T1000 (cell line): ENCODE measurements at regions not wholly inside any gene's neighbourhood (a gene's known extent, or its start where the extent isn't known, plus 50 kb on each side); places are given as distances from the start of the nearest gene placed in this dataset.
"Not testable (repeated sequence)": the region's sequence is repeated elsewhere in the genome, so short reads cannot be mapped to it uniquely, and the experiment has no call there.

ENCODE experiments used
- DNase-seq: peaks from one replicate; lab custom pipeline; 2025; ENCODE audit warnings: mixed read lengths; lab: John Stamatoyannopoulos, UW

DNA sequence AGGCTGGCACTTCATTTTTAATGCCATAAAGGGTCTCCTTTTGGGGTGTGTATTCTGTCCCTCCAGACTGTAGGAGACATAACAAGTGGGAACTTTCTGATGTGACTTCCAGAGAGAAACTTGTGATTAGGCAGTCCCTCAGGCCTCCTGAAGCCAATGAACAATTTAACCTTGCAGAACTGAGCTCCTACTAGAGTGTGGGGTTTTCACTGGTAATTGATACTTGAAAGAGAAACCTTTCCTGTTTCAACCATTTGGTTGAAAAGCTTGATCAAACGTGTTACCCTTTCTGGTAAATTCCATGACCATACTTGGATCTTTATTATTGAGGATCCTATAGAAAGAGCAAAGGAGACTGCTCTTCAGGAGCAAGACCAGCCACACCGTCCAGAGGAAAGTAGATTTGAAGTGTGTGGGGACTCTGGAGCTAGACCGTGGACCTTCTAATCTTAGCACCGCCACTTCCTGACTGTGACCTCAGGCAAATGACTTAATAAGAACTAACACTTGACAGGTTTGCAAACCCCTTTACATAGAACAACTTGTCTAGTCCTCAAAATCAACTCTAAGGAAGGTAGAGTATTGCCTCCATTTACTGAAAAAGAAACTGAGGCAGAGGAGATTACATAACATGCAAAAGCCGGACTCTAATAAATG lies 69.9 kb upstream of the GDNF start:
- DNase-seq, result not testable (repeated sequence)

DNA sequence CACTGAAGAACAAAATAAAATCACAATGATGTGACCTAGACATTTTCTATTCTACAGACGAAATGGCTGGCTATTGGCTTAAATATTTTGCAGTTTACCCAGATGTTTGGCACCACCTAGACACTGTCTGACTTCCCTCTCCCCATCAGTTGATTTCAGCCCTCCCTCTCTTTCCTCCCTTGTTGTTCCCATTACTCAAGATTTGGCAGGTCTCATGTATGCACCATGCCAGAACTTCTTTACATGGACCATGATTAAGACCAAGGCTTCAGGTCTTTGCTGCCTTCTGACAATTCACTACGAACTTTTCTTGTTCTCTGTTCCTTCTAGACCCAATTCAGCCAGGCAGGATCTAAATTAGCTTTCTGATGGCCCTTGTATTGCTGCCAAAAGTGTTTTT lies 66.6 kb upstream of the GDNF start:
- DNase-seq, result no peak

- DNase-seq, result no peak
Observed at GRCh38 chr5:37905230-37905629, 65.4 kb upstream of the GDNF start.

- no peak for DNase-seq
Observed at GRCh38 chr5:37902323-37902722, 62.5 kb upstream of the GDNF start.

- DNase-seq, result no peak
Observed at GRCh38 chr5:37900692-37901091, 60.9 kb upstream of the GDNF start.

- no peak for DNase-seq
Observed at GRCh38 chr5:37899037-37899436, 59.2 kb upstream of the GDNF start.

GRCh38 chr5:37896159-37896558 lies 56.3 kb upstream of the GDNF start:
- no peak for DNase-seq

DNA sequence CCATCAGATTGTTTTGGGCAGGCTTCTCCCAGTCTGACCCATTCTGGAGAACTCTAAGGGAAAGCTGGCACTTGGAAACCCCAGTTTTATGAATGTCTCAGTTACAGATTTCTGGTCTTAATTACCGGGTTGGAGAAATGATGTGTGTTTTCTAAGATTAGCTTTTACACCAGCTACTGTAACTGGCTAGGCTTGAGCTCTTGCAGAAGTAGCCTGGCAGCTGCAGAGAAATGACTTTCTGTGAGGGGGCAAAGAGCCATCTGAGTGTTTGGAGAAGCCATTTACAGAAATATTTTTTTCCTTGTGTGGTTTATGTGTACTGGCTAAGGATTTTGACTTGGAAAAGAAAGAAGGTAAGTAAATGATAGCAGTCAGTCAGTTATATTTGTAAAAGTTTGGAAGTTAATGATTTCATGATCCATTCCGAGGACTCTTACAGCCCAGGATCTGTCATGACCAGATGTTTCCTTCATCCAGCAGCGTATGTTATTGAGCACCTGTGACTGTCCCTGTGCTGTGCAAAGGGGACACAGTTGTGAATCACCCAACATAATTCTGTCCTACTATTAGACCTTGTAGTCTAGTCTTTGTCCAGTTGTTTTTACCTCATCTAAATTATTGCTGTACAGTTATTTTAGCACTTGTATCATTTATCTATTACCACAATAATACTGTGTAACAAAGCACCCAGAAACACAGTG lies 53.7 kb upstream of the GDNF start:
- no peak for DNase-seq

DNA sequence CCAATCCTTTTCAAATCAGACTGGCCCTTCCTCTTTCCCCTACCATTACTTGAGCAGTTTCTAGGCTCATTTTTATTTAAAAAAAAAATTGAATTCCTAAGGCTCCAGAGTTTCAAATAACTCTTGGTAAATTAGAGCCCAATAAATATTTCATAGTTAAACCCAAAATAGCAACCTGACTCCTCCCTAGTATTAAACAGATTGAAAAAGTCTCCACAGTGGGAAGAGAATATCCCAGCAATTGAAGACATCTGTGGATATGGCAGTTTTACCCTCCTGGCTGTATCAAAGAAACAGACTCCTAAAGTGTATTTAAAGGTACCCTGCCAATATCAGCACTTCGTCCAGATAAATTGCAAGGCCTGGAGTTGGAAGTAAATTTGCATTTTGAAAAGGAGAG lies 52.7 kb upstream of the GDNF start:
- no peak for DNase-seq

DNA sequence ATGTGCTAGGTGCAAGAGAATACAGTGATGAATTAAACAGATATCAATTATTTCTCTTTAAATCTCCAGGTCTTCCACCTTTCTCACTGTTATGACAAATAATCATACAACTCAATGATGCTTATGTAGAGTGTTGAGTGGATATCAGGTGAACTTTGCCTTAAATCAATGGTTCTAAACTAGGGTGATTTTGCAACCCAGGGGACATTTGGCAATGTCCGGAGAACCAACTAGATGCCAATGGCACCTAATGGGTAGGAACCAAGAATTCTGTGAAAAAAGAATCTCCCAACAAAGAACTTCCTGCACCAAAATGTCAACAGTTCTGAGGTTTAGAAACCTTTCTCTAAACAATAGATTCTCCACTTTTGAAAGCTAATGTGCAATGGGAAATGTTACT lies 52.0 kb upstream of the GDNF start:
- no peak for DNase-seq

GRCh38 chr5:37889612-37890317 lies 49.9 kb upstream of the GDNF start:
- DNase-seq, result peak; percentile 86
